PC-9 (cell line): ENCODE measurements at regions not wholly inside any gene's neighbourhood (a gene's known extent, or its start where the extent isn't known, plus 50 kb on each side); places are given as distances from the start of the nearest gene placed in this dataset.

ENCODE experiments used
- EZH2 ChIP-seq: fragments of 200-600 bp; sonication (generic); IDR thresholded peaks from 2 replicates; pipeline ENCODE4 v1.8.0; 2017; ENCODE audit warnings: antibody characterized with exemption, low read depth
- TF ChIP-seq, protein P1 (sequence below): fragments of 200-600 bp; sonication (generic); conservative IDR thresholded peaks from 2 replicates; pipeline ENCODE4 v1.6.1; 2017; ENCODE audit warnings: mixed run types, antibody characterized with exemption, mild to moderate bottlenecking, moderate library complexity

GRCh38 chr1:75058424-75058823, 75.8 kb upstream of the LHX8 start:
- TF ChIP-seq, protein P1, sequence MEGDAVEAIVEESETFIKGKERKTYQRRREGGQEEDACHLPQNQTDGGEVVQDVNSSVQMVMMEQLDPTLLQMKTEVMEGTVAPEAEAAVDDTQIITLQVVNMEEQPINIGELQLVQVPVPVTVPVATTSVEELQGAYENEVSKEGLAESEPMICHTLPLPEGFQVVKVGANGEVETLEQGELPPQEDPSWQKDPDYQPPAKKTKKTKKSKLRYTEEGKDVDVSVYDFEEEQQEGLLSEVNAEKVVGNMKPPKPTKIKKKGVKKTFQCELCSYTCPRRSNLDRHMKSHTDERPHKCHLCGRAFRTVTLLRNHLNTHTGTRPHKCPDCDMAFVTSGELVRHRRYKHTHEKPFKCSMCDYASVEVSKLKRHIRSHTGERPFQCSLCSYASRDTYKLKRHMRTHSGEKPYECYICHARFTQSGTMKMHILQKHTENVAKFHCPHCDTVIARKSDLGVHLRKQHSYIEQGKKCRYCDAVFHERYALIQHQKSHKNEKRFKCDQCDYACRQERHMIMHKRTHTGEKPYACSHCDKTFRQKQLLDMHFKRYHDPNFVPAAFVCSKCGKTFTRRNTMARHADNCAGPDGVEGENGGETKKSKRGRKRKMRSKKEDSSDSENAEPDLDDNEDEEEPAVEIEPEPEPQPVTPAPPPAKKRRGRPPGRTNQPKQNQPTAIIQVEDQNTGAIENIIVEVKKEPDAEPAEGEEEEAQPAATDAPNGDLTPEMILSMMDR: no peak
- TF ChIP-seq EZH2: no peak
